ENCODE measurements at regions not wholly inside any gene's neighbourhood (a gene's known extent, or its start where the extent isn't known, plus 50 kb on each side); places are given as distances from the start of the nearest gene placed in this dataset.
"Not testable (repeated sequence)": the region's sequence is repeated elsewhere in the genome, so short reads cannot be mapped to it uniquely, and the experiment has no call there.

DNA sequence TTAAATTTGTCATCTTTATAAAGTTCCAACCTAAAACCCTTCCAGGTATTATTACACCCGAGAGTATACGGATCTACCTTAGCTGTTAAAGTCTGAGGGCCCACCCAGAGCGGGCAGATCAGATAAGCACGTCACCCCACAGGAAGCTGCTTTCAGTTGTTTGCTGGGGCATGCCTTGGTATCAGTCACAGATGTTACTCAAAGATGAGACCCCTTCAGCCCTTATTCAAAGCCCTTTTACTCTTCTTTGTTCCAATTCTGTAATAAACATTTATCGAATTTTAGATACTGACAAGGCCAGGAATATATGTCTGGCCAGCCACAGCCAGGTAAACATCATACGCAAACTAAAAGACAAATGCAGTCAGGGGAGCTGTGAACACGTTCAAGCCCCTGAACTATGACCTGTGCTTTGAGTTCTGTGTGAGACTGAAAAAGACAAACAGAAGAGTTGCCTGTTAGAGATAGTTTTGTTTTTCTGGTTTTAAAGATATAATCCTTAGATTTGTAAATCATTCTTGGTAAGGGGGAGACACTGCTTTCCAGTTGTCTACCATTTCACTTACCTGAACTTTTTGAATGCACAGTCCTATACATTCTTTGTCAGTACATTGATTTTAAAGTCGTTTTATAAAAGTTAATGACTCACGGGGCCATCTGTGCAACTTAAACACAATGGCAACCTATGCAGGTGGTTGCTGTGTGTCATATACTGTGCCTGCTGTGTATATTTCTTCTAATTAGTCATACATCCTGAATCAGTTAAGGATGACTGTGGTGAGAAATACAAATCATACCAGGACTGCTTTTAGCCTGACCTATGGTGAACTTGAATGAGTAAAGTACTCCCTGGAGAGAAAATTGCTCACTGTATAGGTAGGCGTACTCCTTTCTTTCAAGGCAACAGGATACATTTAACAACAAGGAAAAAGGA lies 100.5 kb upstream of the ITPRID2 start:
- no peak for DNase-seq (ENCODE audit: low spot score)

DNA sequence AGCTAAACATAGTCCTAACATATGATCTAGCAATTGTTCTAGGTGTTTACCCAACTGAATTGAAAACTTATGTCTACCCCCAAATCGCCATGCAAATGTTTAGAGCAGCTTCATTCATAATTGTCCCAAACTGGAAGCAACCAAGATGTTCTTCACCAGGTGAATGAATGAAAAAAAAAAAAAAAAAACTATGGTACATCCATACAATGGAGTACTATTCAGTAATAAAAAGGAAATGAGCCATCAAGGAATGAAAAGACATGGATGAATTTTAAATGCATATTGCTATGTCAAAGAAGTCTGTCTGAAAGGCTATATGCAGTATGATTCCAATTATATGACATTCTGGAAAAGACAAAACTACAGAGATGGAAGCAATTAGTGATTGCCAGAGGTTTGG lies 98.6 kb upstream of the ITPRID2 start:
- no peak for DNase-seq (ENCODE audit: low spot score)

DNA sequence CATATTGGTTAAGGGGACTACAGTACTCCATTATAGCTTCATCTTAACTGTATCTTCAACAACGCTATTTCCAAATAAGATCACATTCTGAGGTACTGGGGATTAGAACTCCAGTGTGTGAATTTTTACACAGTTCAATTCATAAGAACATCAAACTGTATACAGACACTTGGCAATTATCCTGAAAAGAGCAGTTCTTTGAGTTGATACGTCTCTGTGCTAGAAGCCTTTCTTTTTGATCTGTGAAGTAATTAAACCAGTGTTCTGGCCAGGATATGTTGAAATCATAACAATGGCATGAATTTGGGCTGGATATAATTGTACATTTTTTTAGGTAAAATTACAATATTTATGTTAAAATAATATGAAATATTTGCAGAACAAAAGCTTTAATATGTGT lies 93.5 kb upstream of the ITPRID2 start:
- no peak for DNase-seq (ENCODE audit: low spot score)

DNA sequence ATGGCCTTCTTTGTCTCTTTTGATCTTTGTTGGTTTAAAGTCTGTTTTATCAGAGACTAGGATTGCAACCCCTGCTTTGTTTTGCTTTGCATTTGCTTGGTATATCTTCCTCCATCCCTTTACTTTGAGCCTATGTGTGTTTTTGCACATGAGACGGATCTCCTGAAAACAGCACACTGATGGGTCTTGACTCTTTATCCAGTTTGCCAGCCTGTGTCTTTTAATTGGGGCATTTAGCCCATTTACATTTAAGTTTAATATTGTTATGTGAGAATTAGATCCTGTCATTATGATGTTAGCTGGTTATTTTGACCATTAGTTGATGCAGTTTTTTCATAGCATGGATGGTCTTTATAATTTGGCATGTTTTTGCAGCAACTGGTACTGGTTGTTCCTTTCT lies 89.2 kb upstream of the ITPRID2 start:
- not testable (repeated sequence) for DNase-seq (ENCODE audit: low spot score)

DNA sequence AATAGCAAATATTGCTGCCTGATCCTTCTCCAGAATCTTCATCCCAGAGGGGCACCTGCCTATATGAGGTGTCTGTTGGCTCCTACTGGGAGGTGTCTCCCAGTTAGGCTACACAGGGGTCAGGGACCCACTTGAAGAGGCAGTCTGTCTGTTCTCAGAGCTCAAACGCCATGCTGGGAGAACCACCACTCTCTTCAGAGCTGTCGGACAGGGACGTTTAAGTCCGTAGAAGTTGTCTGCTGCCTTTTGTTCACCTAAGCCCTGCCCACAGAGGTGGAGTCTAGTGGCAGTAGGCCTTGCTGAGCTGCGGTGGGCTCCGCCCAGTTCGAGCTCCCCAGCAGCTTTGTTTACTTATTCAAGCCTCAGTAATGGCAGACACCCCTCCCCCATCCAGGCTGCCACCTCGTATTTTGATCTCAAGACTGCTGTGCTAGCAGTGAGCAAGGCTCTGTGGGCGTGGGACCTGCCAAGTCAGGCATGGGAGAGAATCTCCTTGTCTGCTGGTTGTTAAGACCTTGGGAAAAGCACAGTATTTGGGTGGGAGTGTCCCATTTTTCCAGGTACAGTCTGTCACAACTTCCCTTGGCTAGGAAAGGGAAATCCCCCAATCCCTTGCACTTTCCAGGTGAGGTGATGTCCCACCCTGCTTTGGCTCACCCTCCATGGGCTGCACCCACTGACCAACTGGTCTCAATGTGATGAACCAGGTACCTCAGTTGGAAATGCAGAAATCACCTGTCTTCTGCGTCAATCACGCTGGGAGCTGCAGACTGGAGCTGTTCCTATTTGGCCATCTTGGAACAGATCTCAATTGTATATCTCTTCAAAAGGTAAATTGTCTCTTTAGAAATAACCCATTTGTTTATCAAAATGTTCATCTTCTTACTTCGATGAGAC lies 87.4 kb upstream of the ITPRID2 start:
- DNase-seq (ENCODE audit: low spot score), result not testable (repeated sequence)

DNA sequence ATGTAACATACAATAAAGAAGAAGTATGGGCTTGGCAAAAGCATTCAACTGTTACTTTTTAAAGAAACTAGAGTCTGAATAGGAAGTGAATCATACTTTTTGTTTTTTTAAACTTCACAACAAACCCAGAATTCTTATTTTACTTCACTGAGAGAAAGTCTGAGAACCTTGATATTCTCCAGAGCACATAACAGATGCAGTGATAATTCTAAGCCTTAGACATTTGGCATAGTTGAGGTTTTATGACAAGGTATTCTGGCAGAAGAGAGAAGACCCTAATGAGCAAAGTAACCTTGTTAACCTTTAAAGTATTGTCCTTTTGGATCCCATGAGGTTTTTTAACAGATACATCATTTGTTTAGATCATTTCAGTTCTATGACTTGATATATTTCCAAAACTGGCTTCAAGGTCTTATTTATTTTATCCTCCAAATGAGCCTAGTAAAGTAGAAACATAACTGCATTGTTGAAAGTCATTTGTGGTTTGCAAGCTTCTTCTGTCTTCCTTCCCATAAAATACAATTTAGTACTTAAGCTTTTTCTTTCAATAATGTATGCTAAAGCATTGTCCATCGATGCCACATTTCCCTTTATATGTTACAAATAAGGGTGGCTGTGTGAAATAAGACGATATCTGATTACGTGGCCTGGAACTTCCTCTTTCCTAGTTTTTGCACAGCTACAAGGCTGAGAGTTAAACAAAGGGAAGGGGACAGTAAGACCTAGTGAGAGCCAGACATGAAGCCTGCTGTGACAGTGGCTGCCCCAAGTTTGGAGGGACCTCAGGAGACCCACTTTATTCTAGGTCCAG lies 86.1 kb upstream of the ITPRID2 start:
- DNase-seq (ENCODE audit: low spot score), result no peak

DNA sequence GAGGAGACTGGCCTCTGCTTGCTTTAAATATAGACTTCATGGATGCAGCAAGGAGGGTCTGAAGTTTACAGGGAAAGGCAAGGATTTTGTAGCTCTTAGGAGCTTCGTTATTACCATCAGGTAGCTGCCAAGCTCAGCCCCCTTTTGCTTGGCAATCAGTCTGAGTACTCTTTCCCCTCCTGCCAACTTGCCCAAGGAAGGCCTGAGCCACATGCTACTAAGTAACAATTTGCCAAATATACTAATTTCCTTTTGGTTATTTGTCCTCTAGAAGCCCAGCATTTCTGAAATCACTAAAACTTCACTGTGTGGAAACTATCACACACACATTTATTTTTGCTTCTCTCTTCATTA lies 85.5 kb upstream of the ITPRID2 start:
- peak; percentile 5 for DNase-seq (ENCODE audit: low spot score)

DNA sequence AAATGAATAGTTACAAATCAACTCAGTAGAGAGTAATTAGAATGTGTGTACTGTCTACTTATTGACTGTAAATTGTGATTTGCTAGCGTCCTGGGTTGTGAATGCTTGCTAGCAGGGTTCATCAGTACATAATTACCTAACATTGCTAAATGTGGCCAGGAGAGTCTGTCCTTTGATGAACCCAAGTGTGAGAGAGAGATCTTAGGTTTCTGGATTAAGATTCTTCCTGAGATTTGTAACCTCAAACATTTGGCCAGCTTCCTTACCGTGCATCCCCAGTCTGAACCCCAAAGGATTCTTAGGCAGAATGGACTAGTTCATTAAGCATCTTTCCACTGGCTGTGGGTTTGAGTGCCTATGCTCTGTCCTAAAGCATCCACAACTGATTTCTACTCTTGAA lies 84.0 kb upstream of the ITPRID2 start:
- DNase-seq (ENCODE audit: low spot score), result no peak

DNA sequence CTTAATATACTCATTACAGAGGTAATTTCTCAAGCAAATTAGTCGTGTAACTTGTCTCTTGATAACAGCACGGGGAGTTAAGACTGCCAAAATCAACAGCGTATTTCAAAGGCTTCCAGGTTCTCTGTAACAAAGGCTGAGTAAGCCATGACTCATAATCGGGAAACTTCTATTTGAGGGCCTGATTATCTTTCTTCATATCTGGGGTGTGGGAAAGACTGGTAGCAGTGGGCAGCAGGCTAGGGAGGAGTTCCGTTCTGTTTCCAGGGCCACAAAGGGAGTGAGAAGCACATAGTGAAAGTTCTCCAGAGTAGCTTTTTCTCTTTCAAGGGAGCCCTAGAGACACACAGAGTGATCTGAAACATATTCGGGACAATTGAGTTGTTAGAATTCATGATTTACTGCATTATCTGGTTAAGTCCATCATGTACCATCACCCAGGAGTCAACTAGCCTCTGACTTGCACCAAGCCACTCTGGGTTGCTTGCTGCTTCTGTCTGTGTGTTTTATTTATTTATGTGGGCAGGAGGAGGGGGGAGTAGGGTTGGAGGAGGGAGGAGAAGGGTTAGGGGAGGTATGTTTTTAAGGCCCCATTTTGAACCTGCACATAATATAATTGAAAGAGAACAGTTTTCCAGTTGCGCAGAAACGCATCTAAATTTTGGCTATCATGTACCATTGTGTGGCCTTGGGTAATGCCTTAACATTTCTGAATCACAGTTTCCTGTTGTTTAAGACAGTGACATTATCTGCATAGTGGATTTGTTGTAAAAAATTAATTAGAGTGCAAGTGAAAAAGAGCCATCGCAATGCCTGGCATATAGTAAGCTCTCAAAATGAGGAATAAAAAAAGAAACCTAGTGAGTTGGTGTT lies 80.5 kb upstream of the ITPRID2 start:
- no peak for DNase-seq (ENCODE audit: low spot score)

DNA sequence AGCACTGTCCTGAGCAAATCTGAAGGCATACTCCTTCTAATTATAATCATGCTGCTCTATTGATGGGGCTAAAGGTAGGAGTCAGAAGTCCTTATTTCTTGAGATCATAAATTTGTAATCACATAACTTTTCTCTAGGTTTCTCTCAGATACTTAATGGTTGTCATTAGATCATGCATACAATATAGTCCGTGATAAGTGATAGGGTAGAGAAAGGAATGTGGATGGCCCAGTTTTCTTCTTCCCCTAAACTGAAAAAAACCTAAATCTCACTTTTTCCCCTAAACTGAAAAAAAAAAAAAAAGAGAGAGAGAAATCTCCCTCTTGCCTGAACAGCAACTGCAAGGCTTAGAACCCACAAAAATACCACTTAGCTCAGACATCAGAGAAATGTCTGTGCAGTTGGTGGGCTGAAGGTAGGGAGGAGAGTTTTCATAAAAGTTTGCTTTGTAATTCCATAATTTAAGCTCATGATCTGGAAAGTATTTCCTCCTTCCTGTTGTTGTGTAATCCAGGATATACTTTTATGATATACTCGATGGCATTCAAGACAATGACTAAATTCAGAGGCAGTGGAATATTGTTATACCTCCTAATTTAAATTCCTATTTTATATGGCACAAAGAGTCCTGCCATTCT lies 79.3 kb upstream of the ITPRID2 start:
- DNase-seq (ENCODE audit: low spot score), result no peak

DNA sequence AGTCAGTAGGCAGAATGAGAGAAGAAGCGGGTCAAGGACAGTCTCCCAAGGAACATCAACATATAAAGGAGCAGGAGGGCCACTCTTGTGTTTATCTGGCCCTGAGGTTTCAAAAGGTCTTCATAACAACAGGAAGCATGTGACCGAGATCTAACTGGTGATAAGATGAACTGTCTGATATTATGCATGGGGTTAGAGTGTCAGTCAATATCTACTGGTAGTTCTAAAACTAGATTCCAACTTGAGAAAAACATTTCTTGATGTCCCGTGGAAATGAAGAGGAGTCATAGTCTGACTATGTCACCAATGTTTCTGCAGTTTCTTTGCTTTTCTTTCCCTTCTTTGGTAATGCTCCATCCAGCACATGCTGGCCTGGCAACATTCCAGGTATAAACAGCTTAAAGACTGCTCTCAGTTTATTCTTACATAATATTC lies 77.5 kb upstream of the ITPRID2 start:
- DNase-seq (ENCODE audit: low spot score), result no peak

DNA sequence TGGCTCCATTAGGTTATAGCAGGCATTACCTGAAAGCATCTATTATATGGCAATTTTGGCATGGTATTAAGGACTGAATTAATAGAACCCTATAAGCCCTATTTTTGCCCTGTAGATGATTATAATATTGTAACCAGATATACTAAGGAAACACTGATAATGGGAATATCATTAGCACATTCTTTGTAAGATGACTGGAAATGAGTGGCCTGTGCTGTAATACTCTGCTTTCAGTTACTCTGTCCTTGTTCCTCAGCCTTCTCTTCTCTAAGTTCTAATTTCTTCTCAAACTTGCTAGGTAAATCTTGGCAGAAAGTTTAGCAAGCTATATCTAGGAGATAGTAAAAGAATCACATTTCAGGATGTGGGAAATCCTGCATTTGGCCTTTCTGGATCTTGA lies 74.0 kb upstream of the ITPRID2 start:
- no peak for DNase-seq (ENCODE audit: low spot score)

DNA sequence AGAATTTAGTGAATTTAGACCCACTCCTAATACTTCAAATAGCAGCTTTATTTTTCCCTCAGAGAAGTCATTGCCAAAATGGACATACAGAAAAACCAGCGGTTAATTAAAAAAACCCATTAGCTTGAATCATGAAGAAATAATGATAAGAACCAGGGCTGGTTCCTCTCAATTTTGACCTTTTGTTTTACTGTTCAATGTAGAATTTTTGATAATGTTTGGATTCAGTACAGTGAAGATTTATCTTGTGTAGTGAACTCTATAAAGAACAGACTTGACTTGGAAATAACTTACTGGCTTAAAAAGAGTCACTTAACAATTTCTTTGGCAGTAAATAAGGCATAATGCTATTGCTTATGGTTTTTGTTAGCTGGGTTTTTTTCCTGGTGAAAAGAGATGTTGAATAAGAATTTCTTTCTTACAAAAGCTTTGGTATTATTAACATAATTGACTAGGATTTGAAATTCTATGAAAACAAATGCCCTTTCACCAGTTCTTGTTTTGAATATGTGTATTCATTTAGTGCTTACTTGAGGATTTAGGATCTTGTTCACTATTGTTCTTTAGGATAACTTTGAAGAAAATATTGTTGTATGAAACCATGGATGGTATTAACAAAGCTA lies 73.4 kb upstream of the ITPRID2 start:
- no peak for DNase-seq (ENCODE audit: low spot score)

DNA sequence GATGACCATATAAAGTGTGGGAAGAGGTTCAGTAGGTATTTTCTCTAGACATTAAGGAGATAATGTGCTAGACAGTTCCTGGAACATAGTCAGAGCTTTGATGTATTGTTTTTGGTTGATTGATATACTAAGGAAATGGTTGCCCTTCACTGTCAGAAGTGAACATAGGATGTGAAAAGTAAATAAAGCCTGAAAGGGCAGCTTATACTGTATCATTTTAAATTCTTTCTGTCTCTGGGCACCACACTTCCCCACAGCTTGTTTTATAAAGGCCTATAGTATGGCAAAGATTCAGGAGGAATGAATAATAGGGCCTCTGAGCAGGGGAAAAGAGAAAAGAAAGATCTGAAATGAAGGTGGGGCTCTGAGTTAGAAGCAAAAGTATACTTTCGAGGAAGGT lies 72.7 kb upstream of the ITPRID2 start:
- no peak for DNase-seq (ENCODE audit: low spot score)

DNA sequence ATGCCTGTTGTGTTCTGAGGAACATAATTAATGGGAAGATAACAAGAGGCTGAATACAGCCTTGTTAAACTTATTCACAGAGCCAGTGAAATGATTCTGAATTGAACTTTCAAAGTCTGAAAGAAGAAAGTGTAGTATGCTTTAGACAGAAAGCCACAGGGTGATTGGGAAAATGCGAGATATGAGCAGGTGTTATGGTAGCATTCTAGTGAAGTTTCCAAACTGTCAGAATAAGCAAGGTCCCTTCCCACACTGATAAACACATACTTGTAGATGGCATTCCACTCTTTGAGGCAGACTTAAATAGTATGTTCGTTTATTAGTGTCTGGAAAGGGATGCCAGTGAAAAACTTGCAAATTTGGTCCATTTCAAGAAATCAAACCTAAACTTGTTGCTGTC lies 70.5 kb upstream of the ITPRID2 start:
- DNase-seq (ENCODE audit: low spot score), result no peak

DNA sequence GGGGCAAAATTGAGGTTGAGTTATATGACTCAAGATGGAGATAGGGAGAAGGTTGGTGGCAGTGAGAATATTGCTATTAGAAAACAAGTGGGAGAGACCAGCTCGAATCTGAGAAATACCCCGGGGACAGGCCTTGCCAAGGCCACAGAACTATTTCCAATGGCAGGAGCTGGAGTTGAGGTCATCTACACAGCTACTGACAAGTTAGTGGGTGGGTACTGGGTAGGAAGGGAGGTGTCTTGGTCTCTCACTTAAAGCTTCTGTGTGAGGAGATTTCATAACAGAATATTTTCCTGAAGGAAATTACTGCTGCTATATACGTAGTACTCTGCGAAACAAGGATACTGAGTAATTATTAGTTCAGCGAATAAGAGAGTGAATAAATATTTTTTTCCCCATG lies 69.4 kb upstream of the ITPRID2 start:
- no peak for DNase-seq (ENCODE audit: low spot score)

DNA sequence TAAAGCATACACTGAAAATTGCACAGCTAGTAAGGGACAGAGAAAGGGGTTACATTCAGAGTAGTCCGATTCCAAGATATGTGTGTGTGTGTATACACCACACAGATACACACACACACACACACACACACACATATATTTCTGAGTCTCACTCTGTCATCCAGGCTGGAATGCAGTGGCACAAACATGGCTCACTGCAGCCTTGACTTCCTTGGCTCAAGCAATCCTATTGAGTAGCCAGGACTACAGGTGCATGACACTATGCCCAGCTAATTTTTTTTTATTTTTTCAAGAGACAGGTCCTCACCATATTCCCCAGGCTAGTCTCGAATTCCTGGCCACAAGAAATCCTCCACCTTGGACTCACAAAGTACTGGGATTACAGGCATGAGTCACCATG lies 68.1 kb upstream of the ITPRID2 start:
- DNase-seq (ENCODE audit: low spot score), result no peak

DNA sequence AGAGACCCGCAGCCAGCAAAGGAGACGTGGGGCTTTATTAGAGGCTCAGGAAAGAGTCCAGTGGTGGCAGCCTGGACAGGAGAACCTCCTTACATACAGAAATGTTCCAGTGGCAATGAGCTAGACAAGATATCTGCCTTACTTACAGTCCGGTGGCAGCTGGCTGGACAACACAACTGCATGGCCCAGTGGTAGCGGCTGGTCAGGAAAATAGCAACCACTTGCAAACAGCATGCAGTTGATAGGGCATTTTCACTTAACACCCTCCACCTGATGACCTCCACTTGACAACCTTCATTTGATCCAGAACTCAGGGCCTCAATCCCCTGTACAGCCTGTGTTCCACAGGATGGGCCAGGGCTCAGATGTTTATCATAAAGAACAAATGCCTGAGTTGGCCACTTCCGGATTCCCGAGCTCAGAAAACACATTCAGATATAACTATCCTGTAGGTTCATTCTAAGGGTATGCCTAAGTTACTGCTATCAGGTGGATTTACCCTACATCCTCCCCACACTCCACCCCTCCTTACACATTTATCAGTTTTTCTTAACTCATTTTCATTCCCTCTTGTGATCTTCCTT lies 63.3 kb upstream of the ITPRID2 start:
- DNase-seq (ENCODE audit: low spot score), result no peak

DNA sequence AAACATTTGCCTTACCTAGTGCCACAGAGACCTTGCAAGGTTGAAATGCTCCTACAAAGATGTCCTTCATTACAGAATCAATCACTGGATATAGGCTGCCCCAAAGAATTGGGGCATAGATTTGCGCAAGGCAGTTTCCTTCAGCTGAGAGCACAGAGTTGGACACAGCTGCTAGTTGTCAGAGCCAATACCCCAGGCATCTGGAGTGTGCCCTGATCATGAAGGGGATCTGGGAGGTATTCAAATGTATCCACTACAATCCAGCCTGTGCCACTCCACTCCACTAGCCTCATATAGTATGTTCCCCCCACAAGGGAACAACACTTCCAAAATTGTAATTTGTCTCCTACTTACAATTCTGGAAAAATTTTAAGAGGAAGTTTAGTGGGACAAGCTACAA lies 62.3 kb upstream of the ITPRID2 start:
- no peak for DNase-seq (ENCODE audit: low spot score)

DNA sequence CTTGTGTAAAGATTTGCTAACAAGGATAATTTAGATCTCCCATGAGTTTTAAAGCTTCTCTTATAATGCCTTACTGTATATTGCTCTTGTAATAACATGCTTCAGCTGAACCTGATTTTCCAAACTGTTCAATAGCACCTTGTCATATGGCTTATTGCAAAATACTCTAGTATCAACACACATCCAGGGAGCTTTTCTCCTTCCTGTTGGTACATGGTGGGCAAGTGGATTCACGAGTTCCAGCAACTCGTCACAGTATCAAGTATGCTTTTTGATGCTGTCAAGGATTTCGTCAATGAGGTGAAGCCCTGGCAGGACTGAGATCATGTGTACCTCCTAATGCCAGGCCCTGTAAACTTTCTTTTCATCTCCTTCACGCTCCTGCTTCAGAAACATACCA lies 59.5 kb upstream of the ITPRID2 start:
- DNase-seq (ENCODE audit: low spot score), result no peak
